ENCODE measurements at regions not wholly inside any gene's neighbourhood (a gene's known extent, or its start where the extent isn't known, plus 50 kb on each side); places are given as distances from the start of the nearest gene placed in this dataset.
"Not testable (repeated sequence)": the region's sequence is repeated elsewhere in the genome, so short reads cannot be mapped to it uniquely, and the experiment has no call there.

DNA sequence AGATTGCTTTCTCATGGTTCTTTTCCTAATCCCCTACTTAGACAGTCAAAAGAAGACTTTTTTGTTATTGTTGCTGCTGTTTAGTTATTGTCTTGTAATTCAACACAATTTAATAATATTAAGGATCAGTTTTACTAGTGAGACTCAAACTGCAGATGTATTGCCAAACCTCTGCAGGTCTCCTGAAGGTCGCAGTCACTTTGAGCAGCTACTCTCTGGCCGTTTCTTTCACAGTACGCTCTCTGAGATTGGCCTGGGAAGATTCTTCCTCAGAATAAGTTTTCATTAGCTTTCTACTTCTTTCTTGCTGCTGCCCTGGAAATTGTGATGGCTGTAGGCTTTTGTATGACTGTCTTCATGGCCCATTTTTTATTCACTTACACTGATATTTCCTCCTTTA lies 930.8 kb downstream of the QKI start:
- H3K27ac Mint-ChIP-seq (ENCODE audit: unreplicated experiment) = no peak overlapping the region

DNA sequence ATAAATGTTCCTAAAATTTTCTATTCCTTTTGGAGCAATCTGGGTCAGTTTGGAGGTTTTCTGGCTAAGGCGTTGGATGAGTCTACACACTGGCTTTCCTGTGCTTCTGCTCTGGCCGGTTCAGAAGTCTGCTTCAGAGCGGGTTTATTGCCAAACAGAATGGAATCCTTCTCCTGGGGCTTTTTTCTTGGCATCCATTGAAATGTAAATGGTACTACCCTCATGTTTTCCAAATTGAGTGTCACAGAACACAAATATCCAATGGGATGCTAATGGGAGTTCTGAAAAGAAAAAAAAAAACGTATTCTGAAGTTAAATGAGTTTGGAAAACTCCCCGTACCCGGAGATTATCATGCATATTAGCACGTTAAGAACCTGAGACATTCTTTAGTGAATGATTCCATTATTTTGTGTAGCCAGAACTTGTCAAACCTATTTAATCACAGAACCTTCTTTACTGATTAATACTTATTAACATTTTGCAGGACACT lies 930.3 kb downstream of the QKI start:
- H3K4me1 Mint-ChIP-seq (ENCODE audit: low read depth, unreplicated experiment) = no peaks in the 10 kb centered on the region
- H3K27ac ChIP-seq (ENCODE audit: low read depth, low read length) = no peak overlapping the region
- no peak overlapping the region for H3K4me3 ChIP-seq (ENCODE audit: insufficient read depth, low read depth, low read length)

More for the DNA sequence above, 930.8 kb downstream of the QKI start:
- Mint-ChIP-seq H3K4me3 (ENCODE audit: unreplicated experiment) (no peak overlapping the region), H3K4me1 (ENCODE audit: low read depth, unreplicated experiment) (no peaks in the 10 kb centered on the region), H3K27me3 (ENCODE audit: low read depth, unreplicated experiment) (no peaks in the 10 kb centered on the region), H3K9me3 (ENCODE audit: unreplicated experiment) (peaks cover 12% of the 10 kb centered on the region), H3K36me3 (ENCODE audit: low read depth, unreplicated experiment) (no peaks in the 10 kb centered on the region)
- Histone ChIP-seq H4K20me1 (ENCODE audit: insufficient read depth, low read length) (no peaks in the 10 kb centered on the region), H3K4me3 (ENCODE audit: insufficient read depth, low read depth, low read length) (no peak overlapping the region), H3K4me2 (ENCODE audit: low read length) (no peak overlapping the region), H3K9ac (ENCODE audit: low read length) (no peak overlapping the region), H3K4me1 (ENCODE audit: insufficient read depth, low read length) (no peaks in the 10 kb centered on the region), H3K79me2 (ENCODE audit: insufficient read depth, low read length) (no peaks in the 10 kb centered on the region), H3K27me3 (ENCODE audit: insufficient read depth, low read length) (no peaks in the 10 kb centered on the region), H3K9me3 (ENCODE audit: insufficient read depth, low read depth, low read length) (no peaks in the 10 kb centered on the region), H3K27ac (ENCODE audit: low read depth, low read length) (no peak overlapping the region), H3K36me3 (ENCODE audit: insufficient read depth, low read length) (no peaks in the 10 kb centered on the region), H2AFZ (ENCODE audit: low read depth, low read length) (peak overlapping the region; percentile 38)
- FAIRE-seq (no peak), DNase-seq (ENCODE audit: low read depth) (no peak)
- TF ChIP-seq EZH2 (IDR thresholded peaks at IDR 0.05; ENCODE audit: insufficient read depth, low read length) = no peak
- TF ChIP-seq, protein P1, sequence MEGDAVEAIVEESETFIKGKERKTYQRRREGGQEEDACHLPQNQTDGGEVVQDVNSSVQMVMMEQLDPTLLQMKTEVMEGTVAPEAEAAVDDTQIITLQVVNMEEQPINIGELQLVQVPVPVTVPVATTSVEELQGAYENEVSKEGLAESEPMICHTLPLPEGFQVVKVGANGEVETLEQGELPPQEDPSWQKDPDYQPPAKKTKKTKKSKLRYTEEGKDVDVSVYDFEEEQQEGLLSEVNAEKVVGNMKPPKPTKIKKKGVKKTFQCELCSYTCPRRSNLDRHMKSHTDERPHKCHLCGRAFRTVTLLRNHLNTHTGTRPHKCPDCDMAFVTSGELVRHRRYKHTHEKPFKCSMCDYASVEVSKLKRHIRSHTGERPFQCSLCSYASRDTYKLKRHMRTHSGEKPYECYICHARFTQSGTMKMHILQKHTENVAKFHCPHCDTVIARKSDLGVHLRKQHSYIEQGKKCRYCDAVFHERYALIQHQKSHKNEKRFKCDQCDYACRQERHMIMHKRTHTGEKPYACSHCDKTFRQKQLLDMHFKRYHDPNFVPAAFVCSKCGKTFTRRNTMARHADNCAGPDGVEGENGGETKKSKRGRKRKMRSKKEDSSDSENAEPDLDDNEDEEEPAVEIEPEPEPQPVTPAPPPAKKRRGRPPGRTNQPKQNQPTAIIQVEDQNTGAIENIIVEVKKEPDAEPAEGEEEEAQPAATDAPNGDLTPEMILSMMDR (IDR thresholded peaks at IDR 0.05; ENCODE audit: insufficient read depth, low read depth, low read length) = no peak

DNA sequence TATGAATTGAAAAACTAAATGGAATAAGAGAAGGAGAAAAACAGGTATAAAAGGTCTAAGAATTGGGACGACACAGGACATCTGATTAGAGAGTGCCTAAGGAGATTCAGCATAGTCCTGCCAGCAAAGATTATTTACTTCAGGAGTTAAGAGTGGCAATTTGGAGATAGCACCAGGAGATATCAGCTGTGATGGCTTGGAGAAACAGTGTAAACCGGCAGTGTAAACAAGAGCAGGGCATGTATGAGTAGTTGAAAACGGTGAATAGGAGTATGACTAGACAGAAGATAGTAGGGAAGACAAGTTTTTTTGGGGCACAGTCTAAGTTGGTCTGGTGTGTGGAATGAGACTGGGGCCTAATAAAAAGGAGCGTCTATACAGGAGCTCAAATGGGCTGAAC lies 924.9 kb downstream of the QKI start:
- H3K79me2 ChIP-seq (ENCODE audit: insufficient read depth, low read length); DNase-seq (ENCODE audit: low read depth); H3K4me2 ChIP-seq (ENCODE audit: low read length); H3K27me3 ChIP-seq (ENCODE audit: insufficient read depth, low read length); H3K9me3 Mint-ChIP-seq (ENCODE audit: unreplicated experiment); H3K27ac ChIP-seq (ENCODE audit: low read depth, low read length); H3K9ac ChIP-seq (ENCODE audit: low read length); H3K36me3 ChIP-seq (ENCODE audit: insufficient read depth, low read length); H3K9me3 ChIP-seq (ENCODE audit: insufficient read depth, low read depth, low read length); H3K4me3 ChIP-seq (ENCODE audit: insufficient read depth, low read depth, low read length); H3K27ac Mint-ChIP-seq (ENCODE audit: unreplicated experiment); H3K4me1 Mint-ChIP-seq (ENCODE audit: low read depth, unreplicated experiment); H3K27me3 Mint-ChIP-seq (ENCODE audit: low read depth, unreplicated experiment); H4K20me1 ChIP-seq (ENCODE audit: insufficient read depth, low read length); H3K4me3 Mint-ChIP-seq (ENCODE audit: unreplicated experiment); FAIRE-seq; H3K36me3 Mint-ChIP-seq (ENCODE audit: low read depth, unreplicated experiment); H2AFZ ChIP-seq (ENCODE audit: low read depth, low read length); H3K4me1 ChIP-seq (ENCODE audit: insufficient read depth, low read length): not testable (repeated sequence)

More for the DNA sequence above, 930.3 kb downstream of the QKI start:
- Histone ChIP-seq H3K9me3 (ENCODE audit: insufficient read depth, low read depth, low read length) (no peaks in the 10 kb centered on the region), H3K27me3 (ENCODE audit: insufficient read depth, low read length) (no peaks in the 10 kb centered on the region), H4K20me1 (ENCODE audit: insufficient read depth, low read length) (no peaks in the 10 kb centered on the region), H3K4me2 (ENCODE audit: low read length) (no peak overlapping the region), H3K36me3 (ENCODE audit: insufficient read depth, low read length) (no peaks in the 10 kb centered on the region), H3K4me1 (ENCODE audit: insufficient read depth, low read length) (no peaks in the 10 kb centered on the region), H3K79me2 (ENCODE audit: insufficient read depth, low read length) (no peaks in the 10 kb centered on the region), H3K9ac (ENCODE audit: low read length) (no peak overlapping the region), H2AFZ (ENCODE audit: low read depth, low read length) (no peak overlapping the region)
- H3K36me3 Mint-ChIP-seq (ENCODE audit: low read depth, unreplicated experiment) = no peaks in the 10 kb centered on the region
- DNase-seq (ENCODE audit: low read depth) = peak; percentile 3
- H3K27ac Mint-ChIP-seq (ENCODE audit: unreplicated experiment) = no peak overlapping the region
- no peaks in the 10 kb centered on the region for H3K27me3 Mint-ChIP-seq (ENCODE audit: low read depth, unreplicated experiment)
- H3K4me3 Mint-ChIP-seq (ENCODE audit: unreplicated experiment) = no peak overlapping the region
- no peak for FAIRE-seq
- TF ChIP-seq EZH2 (IDR thresholded peaks at IDR 0.05; ENCODE audit: insufficient read depth, low read length) = no peak
- TF ChIP-seq, protein P1 (IDR thresholded peaks at IDR 0.05; ENCODE audit: insufficient read depth, low read depth, low read length) = no peak
- H3K9me3 Mint-ChIP-seq (ENCODE audit: unreplicated experiment) = peaks cover 12% of the 10 kb centered on the region
